ENCODE measurements at regions not wholly inside any gene's neighbourhood (a gene's known extent, or its start where the extent isn't known, plus 50 kb on each side); places are given as distances from the start of the nearest gene placed in this dataset.

GRCh38 chr18:45241271-45241670, 374.0 kb upstream of the SLC14A2 start:
- no peak for DNase-seq (ENCODE audit: low read depth)
- TF ChIP-seq, protein P1, sequence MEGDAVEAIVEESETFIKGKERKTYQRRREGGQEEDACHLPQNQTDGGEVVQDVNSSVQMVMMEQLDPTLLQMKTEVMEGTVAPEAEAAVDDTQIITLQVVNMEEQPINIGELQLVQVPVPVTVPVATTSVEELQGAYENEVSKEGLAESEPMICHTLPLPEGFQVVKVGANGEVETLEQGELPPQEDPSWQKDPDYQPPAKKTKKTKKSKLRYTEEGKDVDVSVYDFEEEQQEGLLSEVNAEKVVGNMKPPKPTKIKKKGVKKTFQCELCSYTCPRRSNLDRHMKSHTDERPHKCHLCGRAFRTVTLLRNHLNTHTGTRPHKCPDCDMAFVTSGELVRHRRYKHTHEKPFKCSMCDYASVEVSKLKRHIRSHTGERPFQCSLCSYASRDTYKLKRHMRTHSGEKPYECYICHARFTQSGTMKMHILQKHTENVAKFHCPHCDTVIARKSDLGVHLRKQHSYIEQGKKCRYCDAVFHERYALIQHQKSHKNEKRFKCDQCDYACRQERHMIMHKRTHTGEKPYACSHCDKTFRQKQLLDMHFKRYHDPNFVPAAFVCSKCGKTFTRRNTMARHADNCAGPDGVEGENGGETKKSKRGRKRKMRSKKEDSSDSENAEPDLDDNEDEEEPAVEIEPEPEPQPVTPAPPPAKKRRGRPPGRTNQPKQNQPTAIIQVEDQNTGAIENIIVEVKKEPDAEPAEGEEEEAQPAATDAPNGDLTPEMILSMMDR (IDR thresholded peaks at IDR 0.05; ENCODE audit: low read depth, low read length), result no peak
- TF ChIP-seq, protein P2, sequence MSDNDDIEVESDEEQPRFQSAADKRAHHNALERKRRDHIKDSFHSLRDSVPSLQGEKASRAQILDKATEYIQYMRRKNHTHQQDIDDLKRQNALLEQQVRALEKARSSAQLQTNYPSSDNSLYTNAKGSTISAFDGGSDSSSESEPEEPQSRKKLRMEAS (IDR thresholded peaks at IDR 0.05; ENCODE audit: low read depth, low read length), result no peak
- H3K4me3 ChIP-seq (ENCODE audit: low read depth, low read length), result no peak overlapping the region

DNA sequence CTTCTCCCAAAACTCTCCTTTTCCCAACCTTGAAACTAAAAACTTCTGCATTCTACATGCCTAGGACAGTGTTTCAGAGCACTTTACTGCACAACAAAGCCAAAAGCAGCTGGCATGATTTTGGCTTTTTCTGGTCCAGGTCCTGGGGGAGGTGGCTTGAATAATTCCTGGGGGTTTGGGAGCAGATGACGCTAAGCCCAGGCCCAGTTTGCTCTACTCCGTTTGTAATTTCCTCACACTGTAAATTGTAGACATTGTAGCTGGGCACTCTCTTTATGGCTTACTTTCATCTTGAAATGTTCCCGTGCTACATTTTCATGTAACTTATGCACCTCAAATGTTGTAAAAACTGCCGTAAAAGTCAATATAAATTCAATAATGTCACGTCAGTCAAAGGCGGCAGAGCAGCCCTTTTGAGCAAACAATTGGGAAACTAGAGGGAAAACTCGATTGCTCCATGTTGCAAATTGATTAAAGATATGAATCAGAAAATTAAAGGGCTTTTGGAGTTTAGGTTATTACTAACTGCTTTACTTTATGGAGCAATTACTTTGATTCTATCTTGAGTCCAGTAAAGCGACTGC, 373.2 kb upstream of the SLC14A2 start:
- H3K4me3 ChIP-seq (ENCODE audit: low read depth, low read length), result no peak overlapping the region
- TF ChIP-seq, protein P1 (IDR thresholded peaks at IDR 0.05; ENCODE audit: low read depth, low read length), result no peak
- no peak for TF ChIP-seq MYC (IDR thresholded peaks at IDR 0.05; ENCODE audit: low read depth, low read length)
- no peak for TF ChIP-seq POLR2A (IDR thresholded peaks at IDR 0.05; ENCODE audit: extremely low read depth, insufficient read length)
- TF ChIP-seq, protein P2 (IDR thresholded peaks at IDR 0.05; ENCODE audit: low read depth, low read length), result no peak
- no peak for DNase-seq (ENCODE audit: low read depth)

DNA sequence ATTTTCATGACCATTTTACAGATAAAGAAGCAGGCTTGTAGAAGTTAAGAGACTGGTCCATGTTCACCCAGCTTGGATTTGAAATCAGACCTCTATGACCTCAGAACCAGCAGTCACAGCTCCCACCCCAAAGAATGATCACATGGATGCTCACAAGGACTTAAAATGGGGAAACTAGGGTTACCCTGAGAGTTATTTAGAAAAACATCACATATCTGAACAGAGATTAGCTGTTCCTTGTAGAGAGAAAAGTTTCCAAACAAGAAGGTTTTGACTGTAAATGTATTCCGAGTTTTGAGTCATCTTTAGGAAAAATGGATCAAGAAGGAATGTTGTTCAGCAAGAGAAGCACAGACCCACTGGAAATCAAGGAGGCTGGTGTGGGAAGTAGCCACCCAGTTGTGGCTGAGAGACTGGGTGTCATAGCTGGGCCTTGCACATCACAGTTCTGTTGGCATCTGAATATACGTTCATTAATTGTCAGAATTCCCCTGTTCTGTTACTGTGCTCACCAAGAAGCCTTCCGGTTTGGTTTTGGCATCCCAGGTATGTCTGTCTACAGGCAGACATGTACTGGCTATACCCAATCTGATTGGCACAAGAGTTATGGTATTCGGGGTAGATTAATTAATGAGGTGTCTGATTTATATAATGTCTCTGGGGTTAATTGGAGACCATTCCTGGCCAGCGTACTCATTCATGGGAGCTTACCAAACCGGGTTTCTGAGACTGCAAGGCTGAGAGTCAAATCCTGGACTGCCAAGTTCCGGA, 371.8 kb upstream of the SLC14A2 start:
- no peak for DNase-seq (ENCODE audit: low read depth)
- no peak overlapping the region for H3K4me3 ChIP-seq (ENCODE audit: low read depth, low read length)
- no peak for TF ChIP-seq MYC (IDR thresholded peaks at IDR 0.05; ENCODE audit: low read depth, low read length)
- TF ChIP-seq, protein P1 (IDR thresholded peaks at IDR 0.05; ENCODE audit: low read depth, low read length), result no peak
- TF ChIP-seq, protein P2 (IDR thresholded peaks at IDR 0.05; ENCODE audit: low read depth, low read length), result no peak
- TF ChIP-seq POLR2A (IDR thresholded peaks at IDR 0.05; ENCODE audit: extremely low read depth, insufficient read length), result no peak

DNA sequence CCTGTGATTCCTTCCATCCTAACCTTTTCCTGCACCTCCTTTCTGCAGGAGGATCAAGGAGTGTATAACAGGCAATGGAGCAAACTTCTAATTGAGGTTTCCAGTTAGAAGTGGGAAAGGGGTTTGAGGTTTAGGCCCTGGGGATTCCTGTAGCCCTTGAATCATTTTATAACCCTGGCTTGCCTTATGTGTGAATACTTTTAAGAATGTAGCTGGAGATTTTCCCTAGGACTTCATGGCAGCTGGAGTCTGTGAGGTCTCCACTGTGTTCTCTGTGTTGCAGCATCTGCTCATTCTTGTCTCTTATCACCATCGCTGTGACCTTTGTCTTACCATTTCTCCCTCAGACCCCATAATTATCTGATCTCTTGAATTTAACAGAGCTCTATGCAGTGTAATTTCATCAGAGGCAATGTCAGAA, 370.2 kb upstream of the SLC14A2 start:
- no peak for TF ChIP-seq POLR2A (IDR thresholded peaks at IDR 0.05; ENCODE audit: extremely low read depth, insufficient read length)
- no peak for TF ChIP-seq MYC (IDR thresholded peaks at IDR 0.05; ENCODE audit: low read depth, low read length)
- TF ChIP-seq, protein P2 (IDR thresholded peaks at IDR 0.05; ENCODE audit: low read depth, low read length), result no peak
- TF ChIP-seq, protein P1 (IDR thresholded peaks at IDR 0.05; ENCODE audit: low read depth, low read length), result no peak
- no peak overlapping the region for H3K4me3 ChIP-seq (ENCODE audit: low read depth, low read length)
- DNase-seq (ENCODE audit: low read depth), result no peak

- DNase-seq (ENCODE audit: low read depth), result no peak
- TF ChIP-seq, protein P2 (IDR thresholded peaks at IDR 0.05; ENCODE audit: low read depth, low read length), result no peak
- TF ChIP-seq POLR2A (IDR thresholded peaks at IDR 0.05; ENCODE audit: extremely low read depth, insufficient read length) (no peak), MYC (IDR thresholded peaks at IDR 0.05; ENCODE audit: low read depth, low read length) (no peak)
- TF ChIP-seq, protein P1 (IDR thresholded peaks at IDR 0.05; ENCODE audit: low read depth, low read length), result no peak
- H3K4me3 ChIP-seq (ENCODE audit: low read depth, low read length), result no peak overlapping the region
These were observed 366.9 kb upstream of the SLC14A2 start for GRCh38 chr18:45248240-45248903.
